GM21526 (cell line): ENCODE measurements at regions not wholly inside any gene's neighbourhood (a gene's known extent, or its start where the extent isn't known, plus 50 kb on each side); places are given as distances from the start of the nearest gene placed in this dataset.
"Not testable (repeated sequence)": the region's sequence is repeated elsewhere in the genome, so short reads cannot be mapped to it uniquely, and the experiment has no call there.

Experiments used
- ATAC-seq: cut with Tn5 transposase; IDR thresholded peaks from one replicate; pipeline ENCODE4 v1.9.1; 2021; ENCODE audit warnings: moderate library complexity; ENCODE audit not compliant: unreplicated experiment, low FRiP score

DNA sequence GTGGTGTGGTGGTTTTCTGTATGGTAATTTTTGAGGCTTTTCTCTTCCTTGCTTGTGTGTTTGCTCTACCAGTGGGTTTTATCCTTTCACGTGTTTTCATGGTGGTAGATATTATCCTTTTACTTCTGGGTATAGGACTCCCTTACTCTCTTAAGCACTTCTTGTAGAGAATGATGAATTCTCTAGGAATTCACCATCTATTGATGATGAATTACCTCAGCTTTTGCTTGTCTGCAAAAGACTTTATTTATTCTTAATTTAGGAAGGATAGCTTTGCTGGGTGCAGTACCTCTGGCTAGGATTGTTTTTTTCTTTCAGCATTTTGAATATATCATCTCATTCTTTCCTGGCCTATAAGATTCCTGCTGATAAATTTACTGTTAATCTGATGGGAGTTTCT lies 415.3 kb downstream of the PDGFC start:
- ATAC-seq, result no peak

DNA sequence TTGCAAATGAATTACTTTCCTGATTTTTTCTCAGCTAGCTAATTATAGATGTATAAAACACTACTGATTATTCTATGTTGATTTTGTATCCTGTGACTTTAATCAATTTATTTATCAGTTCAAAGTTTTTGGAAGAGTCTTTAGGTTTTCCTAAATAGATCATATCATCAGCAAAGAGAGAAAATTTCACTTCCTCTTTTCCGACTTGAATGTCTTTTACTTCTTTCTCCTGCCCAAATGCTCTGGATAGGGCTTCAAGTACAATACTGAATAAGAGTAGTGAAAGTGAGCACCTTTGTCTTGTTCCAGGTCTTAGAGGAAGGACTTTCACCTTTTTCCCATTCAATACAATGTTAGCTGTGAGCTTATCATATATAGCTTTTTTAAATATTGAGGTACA lies 417.9 kb downstream of the PDGFC start:
- no peak for ATAC-seq

GRCh38 chr4:156547891-156548290 lies 423.7 kb downstream of the PDGFC start:
- ATAC-seq, result no peak

DNA sequence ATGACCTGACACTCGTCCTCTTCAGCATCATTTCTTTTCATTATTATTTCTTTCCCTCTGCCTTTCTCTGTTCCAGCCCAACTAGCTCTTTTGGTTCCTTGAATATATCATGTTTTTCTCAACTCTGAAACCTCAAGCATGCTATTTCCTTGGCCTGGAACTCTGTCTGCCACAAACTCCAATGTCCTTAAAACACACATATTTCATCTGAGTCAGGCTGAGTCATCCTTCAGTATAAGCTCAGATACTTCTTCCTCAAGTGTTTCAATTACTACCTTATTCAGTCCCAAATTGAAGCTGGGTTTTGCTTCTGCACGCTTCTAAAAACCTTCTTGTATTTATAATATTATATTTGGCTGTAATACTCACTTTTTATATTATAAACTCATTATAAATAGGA lies 424.2 kb downstream of the PDGFC start:
- no peak for ATAC-seq

DNA sequence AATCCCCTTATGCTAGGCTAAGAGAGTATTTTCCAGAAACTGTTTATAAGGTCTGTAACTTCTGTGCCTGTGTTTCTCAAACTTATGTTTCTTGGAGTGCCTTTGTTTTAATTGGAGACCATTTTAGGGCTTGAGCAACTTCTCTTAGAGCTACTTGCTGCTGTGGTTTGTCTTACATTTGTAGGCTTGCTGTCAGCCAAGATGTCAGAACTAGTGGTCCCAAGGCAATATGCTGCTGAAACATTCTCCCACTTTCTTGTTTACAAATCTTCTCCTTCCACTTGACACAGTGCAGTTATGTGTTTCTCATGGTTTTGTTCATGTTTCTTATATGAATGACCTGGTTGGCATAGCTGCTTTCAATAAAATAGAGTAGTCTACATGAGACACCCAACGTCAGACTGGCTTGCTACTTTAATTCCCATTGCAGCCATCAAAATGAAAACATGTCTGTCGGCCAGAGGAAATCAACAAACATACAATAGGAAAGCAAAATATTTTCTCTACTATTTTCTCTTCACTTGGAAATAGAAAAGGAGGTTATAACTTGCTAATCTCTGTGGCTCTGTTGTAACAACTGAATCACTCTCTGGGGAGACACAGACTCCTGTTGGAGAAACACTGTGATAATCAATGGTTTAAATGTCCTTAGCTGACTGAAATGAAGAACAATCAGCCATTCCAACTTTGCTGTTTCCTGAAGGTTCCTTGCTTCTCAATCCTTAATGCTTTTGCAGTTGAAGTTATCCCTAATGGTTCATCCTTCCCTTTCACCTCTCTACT lies 426.4 kb downstream of the PDGFC start:
- ATAC-seq, result no peak

DNA sequence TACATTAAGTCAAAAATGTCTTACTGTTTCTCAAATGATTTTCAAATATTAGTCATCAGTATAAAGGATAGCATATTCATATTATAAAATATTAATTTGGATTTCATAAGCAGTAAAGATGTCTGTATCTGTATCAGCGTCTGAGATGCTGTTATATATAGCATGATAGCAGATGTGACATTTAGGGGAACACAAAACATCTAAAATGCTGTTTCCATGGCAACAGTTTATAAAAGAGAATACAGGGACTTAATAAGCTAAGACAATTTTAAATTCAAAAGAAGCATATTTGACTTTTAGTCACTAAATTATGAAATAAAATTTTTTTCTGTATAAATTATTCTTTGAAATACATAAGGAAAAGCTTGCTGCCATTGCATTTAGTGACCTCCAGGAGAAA lies 432.2 kb downstream of the PDGFC start:
- no peak for ATAC-seq

GRCh38 chr4:156538651-156539257 lies 432.8 kb downstream of the PDGFC start:
- no peak for ATAC-seq

DNA sequence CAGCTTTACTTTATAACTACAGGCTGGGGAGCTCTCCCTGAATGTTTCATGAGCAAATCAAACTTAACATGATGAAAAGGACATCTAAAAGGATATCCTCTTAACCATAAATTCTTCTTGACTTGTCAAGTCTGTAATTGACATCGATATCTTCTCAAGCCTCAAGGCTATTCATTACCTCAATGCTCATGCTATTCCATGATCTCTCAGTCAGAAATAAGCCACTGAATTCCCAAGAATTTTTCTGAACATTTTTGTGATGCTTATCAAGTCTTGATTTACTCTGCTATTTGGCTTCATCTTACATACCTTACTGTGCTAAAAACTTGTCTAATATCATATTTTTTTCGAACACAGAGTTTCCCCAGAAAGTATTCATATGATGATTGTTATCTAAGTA lies 433.4 kb downstream of the PDGFC start:
- ATAC-seq, result no peak

- no peak for ATAC-seq
These were observed 434.3 kb downstream of the PDGFC start for GRCh38 chr4:156537286-156537685.

- no peak for ATAC-seq
These were observed 434.9 kb downstream of the PDGFC start for GRCh38 chr4:156536661-156537060.

DNA sequence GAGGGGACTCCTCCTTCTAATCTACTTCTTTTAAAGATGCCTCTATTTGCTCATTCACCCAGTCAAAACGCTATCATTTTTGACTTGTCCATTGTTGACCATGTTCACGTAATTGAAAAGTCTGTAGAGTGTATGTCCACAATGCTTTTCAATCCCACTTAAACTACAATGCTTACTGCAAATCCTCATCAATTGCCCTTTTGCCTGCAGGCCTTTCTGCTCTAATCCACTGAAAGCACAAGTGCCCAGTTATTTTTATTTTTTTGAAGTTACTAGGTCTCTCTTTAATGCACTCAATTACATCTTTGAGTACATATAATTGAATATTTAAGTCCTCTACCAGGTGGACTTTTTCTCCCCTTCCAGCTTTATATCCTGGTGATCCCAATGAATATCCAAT lies 437.4 kb downstream of the PDGFC start:
- ATAC-seq, result no peak

DNA sequence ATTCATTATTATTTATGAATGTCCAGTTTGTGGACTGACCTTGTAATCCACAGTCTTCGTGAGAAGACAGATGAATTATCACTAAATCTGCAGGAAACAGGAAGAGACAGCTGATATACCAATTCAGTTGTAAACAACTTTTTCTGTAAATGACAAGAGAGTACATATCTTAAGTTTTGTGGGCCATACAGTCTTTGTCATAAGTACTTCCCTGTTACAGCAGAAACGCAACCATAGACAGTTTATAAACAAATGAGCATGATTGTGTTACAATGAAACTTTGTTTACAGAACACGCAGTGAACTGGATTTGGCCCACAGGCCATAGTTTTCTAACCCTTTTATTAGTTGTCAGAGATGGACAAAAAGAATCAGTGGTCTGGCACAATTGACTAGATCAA lies 443.4 kb downstream of the PDGFC start:
- no peak for ATAC-seq

DNA sequence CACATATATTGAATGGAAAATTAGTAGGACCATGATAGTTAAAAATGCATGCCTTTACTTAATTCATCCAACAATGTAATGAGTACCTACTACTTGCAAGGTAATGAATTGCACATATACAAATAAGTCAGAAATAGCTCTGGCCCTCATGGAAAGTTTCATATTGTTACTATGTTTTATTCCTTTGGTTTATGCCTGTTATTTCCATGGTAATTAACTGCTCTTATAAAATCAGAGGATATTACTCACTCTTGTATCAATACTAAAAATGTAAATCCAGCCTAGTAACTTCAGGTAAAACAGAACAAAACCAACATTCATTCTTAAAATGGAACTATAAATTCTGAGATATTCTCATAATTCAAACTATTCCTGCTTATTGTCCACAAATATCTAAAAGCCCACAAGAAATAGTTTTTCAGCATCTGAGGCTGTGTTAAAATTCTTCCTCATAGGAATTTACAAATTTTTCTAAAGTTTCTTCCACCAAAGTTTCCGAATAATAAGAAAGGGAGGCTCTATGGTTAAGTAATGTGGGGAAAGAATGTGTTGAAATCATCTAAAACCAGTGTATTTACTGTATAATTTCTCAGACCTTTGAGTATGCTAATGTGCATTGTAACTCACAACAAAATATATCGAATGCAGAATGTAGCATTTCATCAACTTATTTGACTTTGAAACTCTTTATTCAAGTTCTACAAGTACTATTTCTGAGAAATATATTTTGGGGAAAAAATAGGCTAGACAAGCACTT lies 444.2 kb downstream of the PDGFC start:
- ATAC-seq, result no peak

DNA sequence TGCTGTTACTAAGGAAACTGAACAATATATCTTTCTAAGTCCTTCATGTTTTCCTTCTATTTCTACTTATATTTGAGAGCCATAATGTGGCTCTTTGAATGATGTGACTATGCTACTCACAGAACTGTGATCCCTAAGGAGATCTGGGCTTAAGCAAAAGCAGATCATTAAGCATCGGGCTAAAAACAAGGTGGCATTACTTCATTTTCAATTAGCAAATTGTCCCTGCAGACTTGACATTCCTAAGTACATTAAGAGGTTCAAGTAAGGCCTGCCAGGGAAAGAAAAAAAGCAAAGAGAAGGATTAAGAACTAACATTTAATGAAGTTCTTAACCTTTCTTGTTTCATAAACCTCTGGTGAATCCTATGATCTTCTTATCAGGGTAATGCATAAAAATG lies 447.6 kb downstream of the PDGFC start:
- no peak for ATAC-seq

DNA sequence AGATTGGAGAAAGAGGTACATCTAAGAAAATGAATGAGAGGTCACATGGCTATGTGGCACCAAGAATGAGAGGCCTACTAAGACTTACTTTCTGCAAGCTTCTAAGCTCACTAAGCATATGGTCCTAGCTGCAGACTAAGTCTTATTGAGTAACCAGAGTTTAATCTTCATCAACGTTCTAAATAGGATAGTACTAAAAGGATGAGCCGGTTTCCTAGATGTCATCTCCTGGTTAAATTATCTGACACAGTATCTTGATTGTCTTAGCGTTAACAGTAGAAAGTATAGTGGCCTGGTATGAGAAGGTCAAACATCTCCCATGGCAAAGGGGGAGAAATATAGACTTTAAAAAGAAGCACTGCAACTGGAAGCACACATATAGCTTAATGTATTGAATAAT lies 448.1 kb downstream of the PDGFC start:
- no peak for ATAC-seq

DNA sequence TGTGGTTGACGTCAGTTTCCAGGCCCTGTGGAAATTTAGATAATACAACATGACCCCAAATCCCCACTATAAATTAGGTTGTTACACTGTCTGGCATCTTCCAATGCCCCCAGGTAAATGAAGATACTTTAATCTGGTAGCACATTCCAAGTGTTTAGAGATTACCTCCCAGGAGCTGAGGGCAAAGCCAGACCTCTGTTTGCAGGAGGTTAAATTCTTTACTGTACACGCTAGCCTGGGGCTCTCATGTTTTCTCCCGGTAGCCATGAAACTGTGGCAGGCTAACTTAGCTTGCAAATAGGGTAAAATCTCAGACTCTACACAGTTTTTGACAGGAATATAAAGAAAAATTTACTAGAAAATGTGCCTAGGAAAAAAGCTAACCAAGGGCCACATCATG lies 450.0 kb downstream of the PDGFC start:
- no peak for ATAC-seq

DNA sequence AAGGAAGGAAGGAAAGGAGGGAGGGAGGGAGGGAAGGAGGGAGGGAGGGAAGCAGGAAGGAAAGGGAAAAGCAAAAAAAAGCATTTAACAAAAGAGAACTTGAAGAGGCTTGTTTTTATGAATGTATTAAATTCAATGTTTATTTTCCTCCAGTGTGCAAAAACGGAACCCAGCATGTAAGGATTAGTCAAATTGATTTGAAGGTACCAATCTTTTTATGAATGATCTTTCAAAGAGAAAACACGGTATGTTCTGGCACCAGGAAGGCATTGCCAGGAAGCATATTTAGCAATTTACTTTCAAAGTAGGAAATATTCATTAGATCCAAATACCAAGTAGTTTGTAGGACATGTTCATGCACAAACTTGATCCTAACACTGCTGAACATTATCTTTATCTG lies 453.6 kb downstream of the PDGFC start:
- ATAC-seq, result no peak

- no peak for ATAC-seq
These were observed 454.1 kb downstream of the PDGFC start for GRCh38 chr4:156517546-156517945.

DNA sequence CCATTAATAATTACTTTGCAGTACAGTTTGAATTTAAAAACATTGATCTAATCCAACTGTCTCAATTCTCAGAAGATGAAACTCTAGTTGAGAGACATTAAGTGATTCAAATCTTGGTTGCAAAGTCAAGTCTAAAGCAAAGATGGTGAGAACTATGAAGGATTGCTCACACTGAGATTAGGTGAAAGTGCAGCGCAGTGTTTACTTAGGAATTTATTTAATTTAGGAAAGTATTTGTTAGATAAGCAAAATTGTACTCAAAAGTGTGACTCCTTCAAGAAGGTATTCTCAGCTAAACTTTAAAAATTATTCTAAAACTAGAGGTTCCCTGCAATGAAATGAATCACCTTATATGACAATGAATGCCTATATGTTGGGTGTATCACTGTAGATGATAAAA lies 454.9 kb downstream of the PDGFC start:
- ATAC-seq, result no peak

DNA sequence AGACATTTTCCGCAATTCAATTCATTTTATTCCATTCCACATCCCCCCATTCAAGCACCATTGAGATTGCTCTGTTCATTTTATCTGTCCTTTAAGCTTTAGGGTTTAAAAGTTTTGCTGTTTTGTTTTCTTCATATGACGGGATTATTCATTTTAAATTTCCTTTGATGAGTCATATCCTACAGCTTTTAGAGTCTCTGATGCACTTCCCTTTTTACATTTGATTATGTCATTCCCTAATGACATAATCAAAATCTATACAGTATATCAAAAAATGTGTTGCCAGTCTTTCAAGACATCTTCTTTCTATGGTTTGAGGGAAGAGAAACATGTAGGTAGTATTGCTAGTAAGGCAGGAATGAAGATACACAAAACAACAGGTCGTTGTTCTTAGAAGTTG lies 456.3 kb downstream of the PDGFC start:
- ATAC-seq, result no peak

DNA sequence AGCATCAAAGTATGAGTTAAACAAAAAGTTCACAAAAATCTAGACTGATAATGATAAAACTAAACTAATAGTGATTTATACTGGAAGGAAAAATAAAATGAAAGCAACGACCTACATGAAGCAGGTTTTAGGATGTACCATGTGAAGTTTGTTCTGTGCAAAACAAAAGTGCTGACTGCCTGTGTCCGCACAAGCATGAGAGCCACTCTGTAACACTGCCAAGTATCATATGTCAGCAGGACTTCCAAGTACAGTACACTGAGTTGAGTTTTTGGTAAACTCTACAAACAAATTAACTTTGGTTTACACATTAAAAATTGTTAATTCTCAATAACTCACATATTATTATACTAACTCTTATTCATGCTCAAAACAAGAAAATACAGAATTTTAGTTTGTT lies 459.0 kb downstream of the PDGFC start:
- ATAC-seq, result no peak

GRCh38 chr4:156509921-156510320 lies 461.7 kb downstream of the PDGFC start:
- not testable (repeated sequence) for ATAC-seq
